HG03378 (cell line): ENCODE measurements at regions not wholly inside any gene's neighbourhood (a gene's known extent, or its start where the extent isn't known, plus 50 kb on each side); places are given as distances from the start of the nearest gene placed in this dataset.
A peak's percentile ranks its signal among the peaks of the same experiment; 100 is the strongest.

ENCODE experiments used
- ATAC-seq: cut with Tn5 transposase; IDR thresholded peaks from one replicate; pipeline ENCODE4 v1.9.1; 2021; ENCODE audit warnings: mild to moderate bottlenecking, moderate library complexity; ENCODE audit not compliant: unreplicated experiment

- no peak for ATAC-seq
Observed at GRCh38 chr2:216808805-216809425, 50.9 kb downstream of the TNP1 start.

- no peak for ATAC-seq
Observed at GRCh38 chr2:216807857-216808272, 52.0 kb downstream of the TNP1 start.

GRCh38 chr2:216804357-216805350 is 55.2 kb downstream of the TNP1 start:
- ATAC-seq: no peak

GRCh38 chr2:216803791-216804190 is 56.1 kb downstream of the TNP1 start:
- no peak for ATAC-seq

GRCh38 chr2:216802516-216803215 is 57.2 kb downstream of the TNP1 start:
- ATAC-seq: no peak

- ATAC-seq: no peak
Observed at GRCh38 chr2:216800836-216801235, 59.0 kb downstream of the TNP1 start.

- ATAC-seq: no peak
Observed at GRCh38 chr2:216799873-216800431, 59.9 kb downstream of the TNP1 start.

GRCh38 chr2:216796115-216796840 is 63.6 kb downstream of the TNP1 start:
- no peak for ATAC-seq

GRCh38 chr2:216793386-216793785 is 66.5 kb downstream of the TNP1 start:
- ATAC-seq: no peak

GRCh38 chr2:216792222-216793021 is 67.4 kb downstream of the TNP1 start:
- ATAC-seq: no peak

GRCh38 chr2:216791303-216791702 is 68.6 kb downstream of the TNP1 start:
- ATAC-seq: no peak

- no peak for ATAC-seq
Observed at GRCh38 chr2:216789081-216789480, 70.8 kb downstream of the TNP1 start.

GRCh38 chr2:216787851-216788540 is 71.9 kb downstream of the TNP1 start:
- no peak for ATAC-seq

- ATAC-seq: no peak
Observed at GRCh38 chr2:216786676-216787075, 73.2 kb downstream of the TNP1 start.

GRCh38 chr2:216784456-216784855 is 75.4 kb downstream of the TNP1 start:
- ATAC-seq: no peak

- ATAC-seq: no peak
Observed at GRCh38 chr2:216781709-216782108, 78.2 kb downstream of the TNP1 start.

GRCh38 chr2:216780843-216781242 is 79.0 kb downstream of the TNP1 start:
- ATAC-seq: no peak

- ATAC-seq: peak; percentile 98
Observed at GRCh38 chr2:216777637-216778273, 82.1 kb downstream of the TNP1 start.
